Activated T-cell treated with anti-CD3 and anti-CD28 coated beads, Interleukin-2, amount 50 U/mL, for 72 hours (primary cell): ENCODE measurements at regions not wholly inside any gene's neighbourhood (a gene's known extent, or its start where the extent isn't known, plus 50 kb on each side); places are given as distances from the start of the nearest gene placed in this dataset.

Experiments
- ATAC-seq, 2 donors: fragments of 150-1000 bp; cut with Tn5 transposase; replicated peaks in 1 of 2; 2 replicates each; pipeline ENCODE4 v1.10.0; 2021; ENCODE audit warnings: moderate library complexity in 2 of 2, mild to moderate bottlenecking in 1 of 2
- DNase-seq, 2 donors: peaks; one replicate each; pipeline ENCODE4 v3.0.0; 2021 to 2022; ENCODE audit warnings: mixed read lengths in 1 of 2
- H3K27ac Mint-ChIP-seq: one replicate; pipeline ENCODE4 v1.8.0; 2022; ENCODE audit warnings: mild to moderate bottlenecking, moderate library complexity, mixed read lengths
- H3K27me3 Mint-ChIP-seq: one replicate; pipeline ENCODE4 v1.8.0; 2022; ENCODE audit warnings: low read depth, mixed read lengths
- H3K36me3 Mint-ChIP-seq, 2 donors: one replicate each; pipeline ENCODE4 v1.8.0; 2022; ENCODE audit warnings: mixed read lengths in 2 of 2, mild to moderate bottlenecking in 1 of 2; ENCODE audit not compliant: insufficient read depth in 2 of 2
- H3K4me1 Mint-ChIP-seq: one replicate; pipeline ENCODE4 v1.8.0; 2022; ENCODE audit warnings: low read depth, mixed read lengths
- H3K4me3 Mint-ChIP-seq, 2 donors: one replicate each; pipeline ENCODE4 v1.8.0; 2022; ENCODE audit warnings: mild to moderate bottlenecking in 2 of 2, mixed read lengths in 2 of 2, moderate library complexity in 2 of 2
- H3K9me3 Mint-ChIP-seq, 2 donors: one replicate each; pipeline ENCODE4 v1.8.0; 2022; ENCODE audit warnings: mixed read lengths in 2 of 2

DNA sequence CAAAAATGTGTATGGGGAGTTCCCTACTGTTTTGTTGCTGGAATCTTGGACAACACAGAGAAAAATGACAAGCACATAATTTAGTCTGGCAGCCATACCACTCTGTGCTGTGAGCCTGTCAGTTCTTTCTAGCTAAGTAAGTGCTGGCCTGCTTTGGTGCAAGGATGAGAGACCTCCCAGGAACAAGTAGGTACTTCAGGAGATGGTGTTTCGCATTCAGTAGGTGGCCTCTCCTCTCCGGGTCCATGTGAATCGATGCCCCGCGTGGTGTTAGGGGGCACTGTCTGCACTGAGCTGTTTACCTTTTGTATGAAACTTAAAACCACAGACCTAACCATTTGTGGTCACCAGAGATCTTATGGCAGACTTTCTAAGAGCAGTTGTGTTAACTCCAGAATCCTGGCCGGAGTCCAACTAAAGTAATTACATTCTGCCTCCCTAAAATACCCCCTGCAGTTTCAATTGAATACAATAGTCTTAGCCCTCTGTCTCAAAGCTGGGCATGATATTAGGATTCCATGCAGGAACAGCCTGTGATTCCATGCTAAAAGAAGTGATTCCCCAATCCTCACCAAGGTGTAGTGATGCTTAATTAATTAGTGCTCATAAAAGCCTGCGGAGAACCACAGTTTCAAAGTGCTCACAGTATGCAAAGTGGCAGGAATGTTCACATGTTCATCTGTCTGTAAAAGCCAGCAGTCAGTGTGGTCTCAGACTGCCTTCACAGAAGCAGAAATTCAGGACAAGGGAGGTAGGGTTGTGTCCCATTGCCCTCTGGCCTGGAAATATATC is 64.2 kb downstream of the LLPH start:
- no peaks in the 10 kb centered on the region for H3K36me3 Mint-ChIP-seq
- no peak overlapping the region for H3K27ac Mint-ChIP-seq
- no peaks in the 10 kb centered on the region for H3K9me3 Mint-ChIP-seq
- DNase-seq (peak; percentile 1 to 11), ATAC-seq (peak; percentile 40 to 58)
- no peak overlapping the region for H3K4me3 Mint-ChIP-seq
- H3K4me1 Mint-ChIP-seq: peaks cover 16% of the 10 kb centered on the region
- peaks cover 30% of the 10 kb centered on the region for H3K27me3 Mint-ChIP-seq

DNA sequence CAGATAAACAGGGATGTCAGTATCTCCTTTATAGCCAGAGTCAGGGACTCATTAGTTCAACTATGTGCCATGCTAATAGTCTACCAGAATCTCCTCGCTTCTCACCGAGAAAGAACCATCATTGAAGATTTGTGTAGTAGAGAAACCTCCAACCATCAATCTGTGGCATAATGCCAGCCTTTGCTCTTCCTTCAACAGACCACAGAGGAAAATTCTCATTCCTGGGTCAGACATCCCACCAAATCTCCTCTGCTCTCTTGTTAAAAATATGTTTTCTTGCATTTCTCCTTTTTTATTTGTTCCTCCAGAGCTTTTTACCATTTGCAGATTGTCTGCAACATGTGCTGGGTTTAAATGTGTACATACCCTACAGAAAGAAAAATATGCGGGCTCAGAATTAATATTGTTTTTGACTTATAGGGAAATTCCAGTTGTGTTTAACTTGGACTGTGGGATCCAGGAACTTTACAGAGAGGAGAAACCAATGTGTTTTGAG is 64.9 kb downstream of the LLPH start:
- Mint-ChIP-seq H3K4me3 (no peak overlapping the region), H3K27ac (no peak overlapping the region), H3K27me3 (peaks cover 30% of the 10 kb centered on the region), H3K36me3 (no peaks in the 10 kb centered on the region), H3K4me1 (peaks cover 16% of the 10 kb centered on the region), H3K9me3 (no peaks in the 10 kb centered on the region)
- no peak for DNase-seq
- no peak for ATAC-seq

DNA sequence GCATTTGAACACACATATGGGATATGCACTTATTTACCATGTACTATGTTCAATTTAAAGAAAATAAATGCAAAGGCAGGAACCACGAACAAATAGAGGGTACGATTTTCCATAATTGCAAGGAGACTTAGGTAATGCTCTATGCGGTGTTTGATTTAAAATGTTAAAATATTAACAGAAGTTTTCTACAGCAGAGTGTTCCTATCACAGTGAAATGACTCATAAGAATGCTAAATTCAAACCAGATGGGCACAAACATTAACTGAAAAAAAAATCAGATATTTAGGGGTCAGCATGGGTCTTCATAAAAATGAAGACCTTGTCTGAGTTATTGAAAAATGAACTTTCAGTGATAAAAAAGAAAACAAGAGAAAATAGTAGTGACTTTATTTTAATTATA is 65.4 kb downstream of the LLPH start:
- DNase-seq: no peak
- no peak for ATAC-seq
- Mint-ChIP-seq H3K27me3 (peaks cover 30% of the 10 kb centered on the region), H3K36me3 (no peaks in the 10 kb centered on the region), H3K9me3 (no peaks in the 10 kb centered on the region), H3K27ac (no peak overlapping the region), H3K4me3 (no peak overlapping the region), H3K4me1 (peaks cover 16% of the 10 kb centered on the region)

DNA sequence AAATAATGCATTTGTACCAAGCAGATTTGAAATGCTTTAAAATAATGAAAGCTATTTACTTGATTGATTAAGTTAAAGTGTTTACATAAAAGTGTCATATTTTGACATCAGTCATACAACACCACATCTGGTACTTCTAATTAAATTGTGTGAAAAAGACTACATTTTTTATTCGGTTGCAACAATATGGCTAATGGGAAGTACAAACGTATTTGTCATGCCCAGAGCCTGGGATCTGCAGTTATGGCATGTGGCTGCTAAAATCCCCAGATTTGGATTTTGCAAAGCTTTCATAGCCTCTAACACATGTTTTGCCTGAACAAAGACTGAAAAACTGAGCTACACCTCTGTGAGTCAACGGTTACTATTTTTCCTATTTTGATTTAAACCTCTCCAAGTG is 66.6 kb downstream of the LLPH start:
- peaks cover 41% of the 10 kb centered on the region for H3K27me3 Mint-ChIP-seq

DNA sequence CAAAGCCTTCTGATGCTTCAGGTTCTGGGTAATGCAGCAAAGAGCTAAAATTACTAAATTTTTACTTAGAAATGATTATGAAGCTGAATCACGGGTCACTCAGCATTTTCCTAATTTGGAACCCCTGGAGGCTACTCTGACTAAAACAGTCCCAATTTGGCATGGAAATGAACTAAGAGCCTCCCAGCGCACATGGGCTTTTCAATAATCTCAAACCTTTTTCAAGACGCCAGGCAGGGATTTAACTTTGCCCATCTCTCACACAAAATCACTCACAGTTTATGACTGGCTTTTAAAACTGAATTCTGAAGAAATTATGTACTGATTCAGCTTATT is 68.3 kb downstream of the LLPH start:
- Mint-ChIP-seq H3K9me3 (no peaks in the 10 kb centered on the region), H3K4me1 (peaks cover 16% of the 10 kb centered on the region), H3K27ac (no peak overlapping the region), H3K36me3 (no peaks in the 10 kb centered on the region), H3K27me3 (peaks cover 45% of the 10 kb centered on the region), H3K4me3 (no peak overlapping the region)
- DNase-seq: no peak
- no peak for ATAC-seq

More for the DNA sequence above, 66.6 kb downstream of the LLPH start:
- DNase-seq (no peak), ATAC-seq (no peak)
- H3K9me3 Mint-ChIP-seq: no peaks in the 10 kb centered on the region
- H3K4me3 Mint-ChIP-seq: no peak overlapping the region
- H3K4me1 Mint-ChIP-seq: peaks cover 16% of the 10 kb centered on the region
- H3K27ac Mint-ChIP-seq: no peak overlapping the region
- no peaks in the 10 kb centered on the region for H3K36me3 Mint-ChIP-seq

DNA sequence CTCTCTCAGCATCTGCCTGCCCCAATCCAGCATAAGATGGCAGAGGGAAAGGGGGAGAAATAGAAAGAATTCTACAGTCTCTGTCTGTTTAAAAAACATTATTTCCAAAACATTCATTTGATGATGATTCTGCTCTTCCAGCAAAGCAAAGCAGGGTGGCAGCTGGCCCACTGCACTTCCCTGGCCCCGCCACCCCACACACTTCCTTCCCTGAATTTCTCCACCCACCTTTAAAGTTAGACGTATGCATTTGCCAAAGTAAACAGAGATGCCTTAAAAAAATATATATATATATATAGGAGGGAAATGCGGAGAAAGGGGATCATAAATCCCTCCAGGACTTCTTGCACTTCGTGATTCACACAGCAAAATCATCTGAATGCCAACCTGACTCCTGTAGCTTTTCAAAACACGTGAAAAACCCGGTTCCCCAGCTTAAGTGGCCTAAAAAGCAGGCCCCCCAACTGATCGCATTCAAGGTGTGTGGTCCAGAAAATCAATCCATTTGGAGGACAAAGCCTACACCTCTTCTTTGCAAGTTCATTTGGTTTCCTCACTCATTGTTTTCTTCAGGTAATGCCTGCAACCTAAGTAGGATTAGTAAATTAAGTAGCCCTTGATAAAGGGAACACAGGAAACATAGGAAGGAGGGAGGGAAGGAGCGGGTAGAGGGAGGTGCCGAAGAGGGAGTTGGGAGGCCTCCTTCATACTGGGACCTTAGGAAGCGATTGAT is 68.8 kb downstream of the LLPH start:
- H3K4me1 Mint-ChIP-seq: peaks cover 12% of the 10 kb centered on the region
- no peaks in the 10 kb centered on the region for H3K36me3 Mint-ChIP-seq
- H3K27me3 Mint-ChIP-seq: peaks cover 40% of the 10 kb centered on the region
- H3K27ac Mint-ChIP-seq: no peak overlapping the region
- no peak overlapping the region for H3K4me3 Mint-ChIP-seq
- ATAC-seq (no peak), DNase-seq (no peak)
- H3K9me3 Mint-ChIP-seq: no peaks in the 10 kb centered on the region

DNA sequence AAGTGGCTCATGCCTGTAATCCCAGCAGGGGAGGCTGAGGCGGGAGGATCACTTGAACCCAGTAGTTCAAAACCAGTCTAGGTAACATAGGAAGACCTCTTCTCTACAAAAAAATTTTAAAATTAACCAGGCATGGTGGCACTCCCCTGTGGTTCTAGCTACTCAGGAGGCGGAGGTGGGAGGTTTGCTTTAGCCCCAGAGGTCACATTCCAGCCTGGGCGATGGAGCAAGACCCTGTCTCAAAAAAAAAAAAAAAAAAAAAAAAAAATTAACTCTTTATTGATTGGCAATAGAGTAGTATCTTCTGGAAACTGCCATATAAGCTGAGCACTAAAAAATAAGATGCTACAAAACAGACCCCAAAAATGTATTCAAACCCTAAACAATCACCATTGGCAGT is 69.5 kb downstream of the LLPH start:
- H3K4me1 Mint-ChIP-seq: peaks cover 6% of the 10 kb centered on the region
- H3K9me3 Mint-ChIP-seq: no peaks in the 10 kb centered on the region
- no peak for DNase-seq
- no peaks in the 10 kb centered on the region for H3K36me3 Mint-ChIP-seq
- ATAC-seq: no peak
- no peak overlapping the region for H3K4me3 Mint-ChIP-seq
- peaks cover 35% of the 10 kb centered on the region for H3K27me3 Mint-ChIP-seq
- H3K27ac Mint-ChIP-seq: no peak overlapping the region

DNA sequence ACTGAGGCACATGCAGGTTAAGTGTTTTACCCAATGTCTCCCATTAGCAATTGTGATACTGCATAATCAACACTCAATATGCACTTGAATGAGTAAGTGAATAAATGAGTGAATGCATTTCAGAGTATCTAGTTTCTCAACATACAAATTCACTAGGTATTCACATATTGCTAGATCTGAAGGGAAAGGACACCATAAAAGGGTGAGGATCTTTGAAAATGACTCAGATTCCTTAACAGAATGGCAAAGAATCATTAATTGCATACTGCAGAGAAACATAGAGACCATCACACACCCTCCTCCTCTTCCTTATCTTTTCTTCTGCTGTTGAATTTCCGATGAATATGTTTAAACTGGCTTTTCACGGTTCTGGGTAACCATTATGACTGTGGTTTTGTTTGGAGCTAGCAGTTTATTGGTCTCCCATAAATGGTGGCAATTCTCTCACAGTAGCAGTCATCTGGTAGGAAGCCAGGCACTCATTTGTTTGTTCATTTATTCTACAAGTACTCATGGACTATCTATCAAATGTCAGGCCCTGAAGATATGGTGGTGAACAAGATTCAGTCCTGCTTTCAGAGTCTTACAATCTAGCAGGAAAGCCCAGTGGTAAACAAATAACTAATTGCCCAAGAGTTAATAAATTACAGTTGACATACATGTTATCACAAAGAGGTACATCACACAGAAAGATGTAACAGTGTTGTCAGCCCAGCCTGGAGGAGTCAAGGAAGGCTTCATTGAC is 70.2 kb downstream of the LLPH start:
- H3K9me3 Mint-ChIP-seq: no peaks in the 10 kb centered on the region
- no peaks in the 10 kb centered on the region for H3K36me3 Mint-ChIP-seq
- no peak overlapping the region for H3K4me3 Mint-ChIP-seq
- DNase-seq: no peak
- no peak for ATAC-seq
- peaks cover 28% of the 10 kb centered on the region for H3K27me3 Mint-ChIP-seq
- no peaks in the 10 kb centered on the region for H3K4me1 Mint-ChIP-seq
- no peak overlapping the region for H3K27ac Mint-ChIP-seq

DNA sequence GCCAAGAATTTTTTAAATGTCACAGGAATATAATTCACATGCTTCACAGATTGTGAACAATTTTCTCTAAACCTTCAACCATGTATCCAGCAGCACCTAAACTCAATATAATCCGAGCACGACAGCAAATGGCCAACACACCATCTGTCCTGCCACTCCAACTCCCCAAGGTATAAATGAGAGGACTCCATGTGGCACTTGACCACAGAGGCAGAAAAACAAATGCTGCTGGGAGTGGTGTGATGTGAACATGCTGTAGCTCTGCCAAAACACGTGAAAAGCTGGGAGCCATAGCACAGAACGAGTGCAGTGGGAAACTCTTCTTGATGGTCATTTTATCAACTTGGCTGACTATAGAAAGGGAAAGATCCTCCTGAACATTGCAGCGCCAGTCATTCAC is 70.9 kb downstream of the LLPH start:
- Mint-ChIP-seq H3K36me3 (no peaks in the 10 kb centered on the region), H3K4me3 (no peak overlapping the region), H3K9me3 (no peaks in the 10 kb centered on the region), H3K27me3 (peaks cover 21% of the 10 kb centered on the region), H3K4me1 (no peaks in the 10 kb centered on the region), H3K27ac (no peak overlapping the region)
- ATAC-seq (no peak), DNase-seq (no peak)

DNA sequence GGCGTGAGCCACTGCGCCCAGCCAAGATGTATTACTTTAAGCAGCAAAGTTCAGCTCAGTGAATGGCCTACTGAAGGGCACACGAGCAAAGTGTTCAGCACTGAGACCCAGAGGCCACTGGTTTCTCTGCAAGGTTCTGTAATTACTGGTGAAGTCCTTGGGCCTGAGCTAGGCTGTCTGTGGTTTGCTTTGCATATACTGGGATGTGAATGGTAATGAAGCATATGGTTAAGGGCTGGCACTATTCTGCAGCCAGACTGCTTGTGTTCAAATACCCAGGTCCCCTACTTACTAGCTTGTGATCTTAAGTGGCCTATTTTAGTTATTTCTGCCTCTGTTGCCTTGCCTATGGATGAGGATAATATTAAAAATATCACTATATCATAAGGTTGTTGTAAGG is 72.0 kb downstream of the LLPH start:
- Mint-ChIP-seq H3K27me3 (peaks cover 20% of the 10 kb centered on the region), H3K4me3 (no peak overlapping the region), H3K27ac (no peak overlapping the region), H3K4me1 (no peaks in the 10 kb centered on the region), H3K36me3 (no peaks in the 10 kb centered on the region), H3K9me3 (no peaks in the 10 kb centered on the region)
- DNase-seq (no peak), ATAC-seq (no peak)

DNA sequence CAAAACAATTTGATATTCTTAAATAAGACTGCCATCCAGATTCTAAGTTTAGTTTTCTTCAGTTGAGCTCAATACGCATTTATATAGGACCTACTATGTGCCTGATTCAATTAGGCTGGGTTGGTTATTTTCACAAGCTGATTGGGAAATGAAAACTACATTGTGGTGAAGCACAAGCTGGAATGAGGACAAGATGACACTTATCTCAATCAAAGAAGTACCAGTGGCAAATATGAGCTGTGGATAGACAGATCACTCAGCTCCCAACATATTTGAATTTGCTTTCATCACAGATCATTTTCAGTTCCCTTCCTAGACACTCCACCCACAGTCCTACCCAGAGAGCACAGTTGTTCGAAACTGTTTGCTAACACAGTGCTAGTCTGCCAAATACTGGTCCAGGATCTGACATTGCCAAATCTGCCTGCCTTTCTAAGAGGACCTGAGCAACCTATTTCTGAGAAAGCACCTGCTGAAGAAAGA is 74.7 kb downstream of the LLPH start:
- DNase-seq: no peak
- H3K4me3 Mint-ChIP-seq: no peak overlapping the region
- H3K27me3 Mint-ChIP-seq: peaks cover 27% of the 10 kb centered on the region
- peak in 1 of 2 donors; percentile 30 for ATAC-seq
- no peak overlapping the region for H3K27ac Mint-ChIP-seq
- no peaks in the 10 kb centered on the region for H3K36me3 Mint-ChIP-seq
- H3K9me3 Mint-ChIP-seq: no peaks in the 10 kb centered on the region
- H3K4me1 Mint-ChIP-seq: no peaks in the 10 kb centered on the region

DNA sequence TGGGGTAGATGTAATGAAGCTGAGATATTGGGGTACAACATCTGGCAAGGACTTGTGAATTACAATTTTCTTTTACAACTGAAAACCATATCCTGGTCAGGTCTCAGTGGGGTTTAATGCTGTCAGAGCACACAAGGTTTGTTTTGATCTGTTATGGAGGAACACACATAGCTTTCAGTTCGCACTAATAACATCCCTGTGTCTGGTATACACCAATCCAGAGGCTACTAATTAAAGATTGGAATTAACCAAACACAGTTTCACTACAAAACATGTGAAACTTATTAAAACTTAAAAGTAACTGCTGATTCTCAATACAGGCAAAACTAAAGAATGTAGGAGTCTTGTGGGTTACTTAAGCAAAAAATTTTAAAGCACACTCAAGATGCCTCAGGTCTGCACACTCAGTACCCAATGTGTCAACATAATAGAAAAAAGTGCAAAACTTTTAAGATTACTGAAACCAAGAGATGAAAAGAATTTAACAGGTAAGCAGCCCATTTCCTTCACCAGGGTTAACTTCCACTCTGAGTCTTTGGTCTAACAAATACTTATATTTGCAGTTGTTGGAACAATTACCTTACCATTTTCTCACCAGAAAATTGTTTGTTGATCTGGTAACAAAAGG is 77.4 kb downstream of the LLPH start:
- H3K36me3 Mint-ChIP-seq: no peaks in the 10 kb centered on the region
- H3K27ac Mint-ChIP-seq: no peak overlapping the region
- no peak overlapping the region for H3K4me3 Mint-ChIP-seq
- no peaks in the 10 kb centered on the region for H3K4me1 Mint-ChIP-seq
- DNase-seq (no peak), ATAC-seq (no peak)
- peaks cover 13% of the 10 kb centered on the region for H3K27me3 Mint-ChIP-seq
- H3K9me3 Mint-ChIP-seq: no peaks in the 10 kb centered on the region

DNA sequence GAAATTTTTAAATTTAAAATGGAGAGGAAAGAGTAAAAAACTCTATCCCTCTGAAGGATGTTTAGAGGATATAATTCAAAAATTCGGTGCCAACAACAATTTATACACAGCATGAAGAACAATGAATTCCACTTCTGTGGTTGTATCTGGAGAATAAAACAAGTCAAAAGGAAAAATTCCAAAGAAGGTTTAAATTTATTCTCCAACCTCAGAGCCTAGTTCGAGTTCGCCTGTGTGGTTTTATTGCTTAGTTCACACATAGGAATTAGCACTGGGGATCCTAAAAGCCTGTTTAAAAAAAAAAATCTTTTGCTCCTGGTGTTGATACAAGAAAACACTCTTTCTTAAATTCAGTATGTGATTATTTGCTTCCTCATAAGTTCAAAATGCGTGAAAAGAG is 79.2 kb downstream of the LLPH start:
- no peak for DNase-seq
- Mint-ChIP-seq H3K27ac (no peak overlapping the region), H3K4me3 (no peak overlapping the region), H3K36me3 (no peaks in the 10 kb centered on the region), H3K27me3 (peaks cover 13% of the 10 kb centered on the region), H3K4me1 (no peaks in the 10 kb centered on the region), H3K9me3 (no peaks in the 10 kb centered on the region)
- no peak for ATAC-seq
